DMS53 treated with DMSO at 0.1 percent for 48 hours (cell line): ENCODE measurements at regions not wholly inside any gene's neighbourhood (a gene's known extent, or its start where the extent isn't known, plus 50 kb on each side); places are given as distances from the start of the nearest gene placed in this dataset.

Experiments
- DNase-seq: peaks from one replicate; lab custom pipeline; 2025; ENCODE audit not compliant: unreplicated experiment; lab: John Stamatoyannopoulos, UW

- no peak for DNase-seq
Measured at GRCh38 chrX:138534410-138534809, 177.1 kb downstream of the FGF13 start.

DNA sequence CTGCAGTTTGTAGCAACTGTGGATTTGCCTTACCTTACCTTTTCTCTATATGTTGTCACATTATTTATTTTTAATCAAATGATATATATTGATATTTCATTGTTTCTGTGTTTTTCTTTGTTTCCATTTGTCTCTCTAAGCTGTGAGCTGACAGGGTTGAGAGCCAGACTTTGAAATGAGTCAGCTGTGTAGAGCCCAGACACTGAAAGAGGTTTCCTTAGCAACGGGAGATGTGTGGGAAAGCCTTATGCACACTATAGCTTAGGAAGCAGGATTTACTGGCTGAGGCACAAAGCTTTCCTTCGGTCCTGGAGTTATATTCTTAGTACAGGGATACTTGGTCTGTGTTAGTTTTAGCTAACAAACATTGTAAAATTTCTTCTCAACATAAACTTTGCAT lies 192.2 kb downstream of the FGF13 start:
- DNase-seq: peak; percentile 82

- DNase-seq: no peak
Measured at GRCh38 chrX:138504273-138504672, 207.2 kb downstream of the FGF13 start.

- DNase-seq: no peak
Measured at GRCh38 chrX:138492371-138492770, 219.1 kb downstream of the FGF13 start.

DNA sequence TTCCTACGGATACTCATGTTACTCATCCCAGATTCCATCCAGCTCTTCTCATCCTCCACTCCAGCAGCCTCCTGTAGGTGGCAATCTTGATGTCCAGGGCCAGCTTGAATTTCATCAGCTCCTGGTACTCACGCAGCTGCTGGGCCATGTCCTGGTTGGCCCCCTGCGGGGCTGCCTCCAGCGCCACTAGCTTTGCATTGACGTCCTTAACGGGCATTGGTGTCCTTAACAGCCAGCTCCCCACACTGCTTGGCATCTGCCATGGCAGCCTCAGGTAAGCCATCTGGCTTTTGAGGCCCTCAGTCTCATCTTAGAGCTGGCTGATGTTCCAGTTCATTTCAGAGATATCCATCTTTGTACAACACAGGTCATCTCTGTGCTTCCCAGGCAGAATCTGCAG lies 223.7 kb downstream of the FGF13 start:
- DNase-seq: no peak

- DNase-seq: no peak
Measured at GRCh38 chrX:138485767-138486166, 225.8 kb downstream of the FGF13 start.

GRCh38 chrX:138485224-138485623 lies 226.3 kb downstream of the FGF13 start:
- no peak for DNase-seq

GRCh38 chrX:138484451-138484850 lies 227.1 kb downstream of the FGF13 start:
- no peak for DNase-seq

GRCh38 chrX:138481649-138482048 lies 229.9 kb downstream of the FGF13 start:
- no peak for DNase-seq

DNA sequence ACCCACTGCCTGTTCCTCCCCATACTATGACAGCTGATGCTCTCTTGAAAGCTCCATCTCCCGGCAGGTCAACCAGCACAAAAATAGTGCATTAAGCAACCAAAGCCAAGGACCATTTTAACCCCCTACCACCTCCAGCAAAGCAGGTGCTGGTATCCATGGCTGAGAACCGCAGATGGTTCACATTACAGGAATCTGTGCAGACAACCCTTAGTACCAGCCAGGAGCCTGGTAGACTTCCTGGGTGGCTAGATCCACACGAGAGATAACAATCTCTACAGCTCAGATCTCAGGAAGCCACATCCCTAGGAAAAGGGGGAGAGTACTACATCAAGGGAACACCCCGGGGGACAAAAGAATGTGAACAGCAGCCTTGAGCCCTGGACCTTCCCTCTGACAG lies 248.0 kb downstream of the FGF13 start:
- DNase-seq: no peak
